Neural crest cell (in vitro differentiated cells): ENCODE measurements at regions not wholly inside any gene's neighbourhood (a gene's known extent, or its start where the extent isn't known, plus 50 kb on each side); places are given as distances from the start of the nearest gene placed in this dataset.
"Not testable (repeated sequence)": the region's sequence is repeated elsewhere in the genome, so short reads cannot be mapped to it uniquely, and the experiment has no call there.

Source experiments
- DNase-seq: peaks from one replicate; pipeline ENCODE4 v3.0.0; 2021; ENCODE audit warnings: low read depth, mixed read lengths, low spot score
- H3K27ac Mint-ChIP-seq: one replicate; pipeline ENCODE4 v1.8.0; 2021; ENCODE audit warnings: mild to moderate bottlenecking, mixed read lengths; ENCODE audit not compliant: unreplicated experiment
- H3K27me3 Mint-ChIP-seq: 2 replicates; pipeline ENCODE4 v1.8.0; 2021; ENCODE audit warnings: low read depth, mild to moderate bottlenecking, mixed read lengths
- H3K36me3 Mint-ChIP-seq: 2 replicates; pipeline ENCODE4 v1.8.0; 2021; ENCODE audit warnings: low read depth, mild to moderate bottlenecking, mixed read lengths
- H3K4me1 Mint-ChIP-seq: 2 replicates; pipeline ENCODE4 v1.8.0; 2021; ENCODE audit warnings: mixed read lengths
- H3K4me3 Mint-ChIP-seq: one replicate; pipeline ENCODE4 v1.8.0; 2021; ENCODE audit warnings: mild to moderate bottlenecking, mixed read lengths
- H3K9me3 Mint-ChIP-seq: 2 replicates; pipeline ENCODE4 v1.8.0; 2021; ENCODE audit warnings: mixed read lengths
- CTCF ChIP-seq: fragments of 200-600 bp; sonication (generic); conservative IDR thresholded peaks from 2 replicates; pipeline ENCODE4 v1.5.0; 2021; ENCODE audit warnings: antibody characterized with exemption, mild to moderate bottlenecking

- no peak for TF ChIP-seq CTCF
- Mint-ChIP-seq H3K36me3 (no peaks in the 10 kb centered on the region), H3K27me3 (no peaks in the 10 kb centered on the region), H3K4me3 (no peak overlapping the region), H3K27ac (no peak overlapping the region), H3K9me3 (peaks cover 7% of the 10 kb centered on the region), H3K4me1 (peaks cover 7% of the 10 kb centered on the region)
- DNase-seq = no peak
Measured at GRCh38 chr12:83257726-83258125, 571.0 kb downstream of the TMTC2 start.

GRCh38 chr12:83256562-83256961 lies 569.9 kb downstream of the TMTC2 start:
- H3K9me3 Mint-ChIP-seq = peaks cover 7% of the 10 kb centered on the region
- TF ChIP-seq CTCF = no peak
- H3K27me3 Mint-ChIP-seq = no peaks in the 10 kb centered on the region
- no peak for DNase-seq
- no peak overlapping the region for H3K27ac Mint-ChIP-seq
- no peaks in the 10 kb centered on the region for H3K36me3 Mint-ChIP-seq
- H3K4me1 Mint-ChIP-seq = peaks cover 7% of the 10 kb centered on the region
- H3K4me3 Mint-ChIP-seq = no peak overlapping the region

- Mint-ChIP-seq H3K4me1 (no peaks in the 10 kb centered on the region), H3K27ac (no peak overlapping the region), H3K36me3 (peaks cover 7% of the 10 kb centered on the region), H3K27me3 (no peaks in the 10 kb centered on the region), H3K9me3 (peaks cover 17% of the 10 kb centered on the region), H3K4me3 (no peak overlapping the region)
- no peak for DNase-seq
- no peak for TF ChIP-seq CTCF
Measured at GRCh38 chr12:83250866-83251265, 564.2 kb downstream of the TMTC2 start.

- no peaks in the 10 kb centered on the region for H3K27me3 Mint-ChIP-seq
- no peak overlapping the region for H3K4me3 Mint-ChIP-seq
- no peak for DNase-seq
- H3K4me1 Mint-ChIP-seq = peaks cover 6% of the 10 kb centered on the region
- no peak overlapping the region for H3K27ac Mint-ChIP-seq
- no peak for TF ChIP-seq CTCF
- peaks cover 15% of the 10 kb centered on the region for H3K9me3 Mint-ChIP-seq
- H3K36me3 Mint-ChIP-seq = peaks cover 7% of the 10 kb centered on the region
Measured at GRCh38 chr12:83245156-83245555, 558.5 kb downstream of the TMTC2 start.

GRCh38 chr12:83244001-83244400 lies 557.3 kb downstream of the TMTC2 start:
- Mint-ChIP-seq H3K4me3 (no peak overlapping the region), H3K4me1 (peaks cover 6% of the 10 kb centered on the region), H3K36me3 (peaks cover 7% of the 10 kb centered on the region), H3K27ac (no peak overlapping the region), H3K27me3 (no peaks in the 10 kb centered on the region), H3K9me3 (peaks cover 15% of the 10 kb centered on the region)
- no peak for TF ChIP-seq CTCF
- no peak for DNase-seq

GRCh38 chr12:83233987-83234386 lies 547.3 kb downstream of the TMTC2 start:
- not testable (repeated sequence) for H3K27ac Mint-ChIP-seq, H3K27me3 Mint-ChIP-seq, H3K36me3 Mint-ChIP-seq, H3K9me3 Mint-ChIP-seq, H3K4me1 Mint-ChIP-seq, DNase-seq, H3K4me3 Mint-ChIP-seq

GRCh38 chr12:83226960-83227359 lies 540.3 kb downstream of the TMTC2 start:
- H3K4me3 Mint-ChIP-seq, DNase-seq, H3K9me3 Mint-ChIP-seq, H3K27me3 Mint-ChIP-seq, H3K4me1 Mint-ChIP-seq, H3K27ac Mint-ChIP-seq, H3K36me3 Mint-ChIP-seq: not testable (repeated sequence)
